DMS114 treated with DMSO at 0.1 percent for 48 hours (cell line): ENCODE measurements at regions not wholly inside any gene's neighbourhood (a gene's known extent, or its start where the extent isn't known, plus 50 kb on each side); places are given as distances from the start of the nearest gene placed in this dataset.

Source experiments
- DNase-seq: peaks from one replicate; lab custom pipeline; 2025; ENCODE audit not compliant: unreplicated experiment; lab: John Stamatoyannopoulos, UW

GRCh38 chr6:164258421-164258820 is 843.9 kb downstream of the QKI start:
- DNase-seq, result no peak

GRCh38 chr6:164252948-164253347 is 838.4 kb downstream of the QKI start:
- DNase-seq, result no peak

GRCh38 chr6:164252291-164252690 is 837.8 kb downstream of the QKI start:
- no peak for DNase-seq

GRCh38 chr6:164247106-164247505 is 832.6 kb downstream of the QKI start:
- no peak for DNase-seq

- DNase-seq, result no peak
Measured at GRCh38 chr6:164246082-164246481, 831.6 kb downstream of the QKI start.

- no peak for DNase-seq
Measured at GRCh38 chr6:164243949-164244348, 829.4 kb downstream of the QKI start.

- DNase-seq, result no peak
Measured at GRCh38 chr6:164243012-164243610, 828.6 kb downstream of the QKI start.

- no peak for DNase-seq
Measured at GRCh38 chr6:164230804-164231203, 816.3 kb downstream of the QKI start.

GRCh38 chr6:164230259-164230658 is 815.7 kb downstream of the QKI start:
- no peak for DNase-seq

- DNase-seq, result no peak
Measured at GRCh38 chr6:164229716-164230115, 815.2 kb downstream of the QKI start.

GRCh38 chr6:164227952-164228522 is 813.5 kb downstream of the QKI start:
- DNase-seq, result no peak

GRCh38 chr6:164216839-164217238 is 802.3 kb downstream of the QKI start:
- DNase-seq, result no peak

GRCh38 chr6:164216368-164216767 is 801.9 kb downstream of the QKI start:
- DNase-seq, result no peak

GRCh38 chr6:164214066-164214465 is 799.5 kb downstream of the QKI start:
- DNase-seq, result no peak

- no peak for DNase-seq
Measured at GRCh38 chr6:164211254-164211653, 796.7 kb downstream of the QKI start.

- no peak for DNase-seq
Measured at GRCh38 chr6:164210783-164211182, 796.3 kb downstream of the QKI start.

- no peak for DNase-seq
Measured at GRCh38 chr6:164210323-164210722, 795.8 kb downstream of the QKI start.

- no peak for DNase-seq
Measured at GRCh38 chr6:164208371-164208770, 793.9 kb downstream of the QKI start.

- DNase-seq, result no peak
Measured at GRCh38 chr6:164206807-164207423, 792.4 kb downstream of the QKI start.

GRCh38 chr6:164200071-164200470 is 785.6 kb downstream of the QKI start:
- DNase-seq, result no peak

GRCh38 chr6:164195942-164196281 is 781.4 kb downstream of the QKI start:
- DNase-seq, result no peak

GRCh38 chr6:164195278-164195941 is 780.9 kb downstream of the QKI start:
- no peak for DNase-seq
